ENCODE measurements at regions not wholly inside any gene's neighbourhood (a gene's known extent, or its start where the extent isn't known, plus 50 kb on each side); places are given as distances from the start of the nearest gene placed in this dataset.

DNA sequence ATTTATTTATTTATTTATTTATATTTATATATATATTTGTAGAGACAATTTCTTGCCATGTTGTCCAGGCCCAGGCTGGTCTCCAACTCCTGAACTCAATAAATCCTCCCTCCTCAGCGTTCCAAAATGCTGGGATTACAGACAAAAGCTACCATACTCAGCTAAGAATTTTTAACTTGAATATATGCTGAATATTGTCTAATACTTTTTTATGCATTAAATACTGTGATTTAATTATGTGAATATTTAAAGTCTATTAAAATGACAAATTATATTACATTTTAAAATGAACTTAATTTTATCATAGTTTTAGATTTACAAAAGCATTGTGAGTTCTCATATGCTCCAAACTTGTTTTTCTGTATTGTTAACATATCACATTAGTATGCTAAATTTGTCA, 1022.4 kb downstream of the GRIK2 start:
- TF ChIP-seq NFE2L1 (CRISPR knock-in tag; IDR thresholded peaks at IDR 0.05), result no peak
- TF ChIP-seq, protein P1, sequence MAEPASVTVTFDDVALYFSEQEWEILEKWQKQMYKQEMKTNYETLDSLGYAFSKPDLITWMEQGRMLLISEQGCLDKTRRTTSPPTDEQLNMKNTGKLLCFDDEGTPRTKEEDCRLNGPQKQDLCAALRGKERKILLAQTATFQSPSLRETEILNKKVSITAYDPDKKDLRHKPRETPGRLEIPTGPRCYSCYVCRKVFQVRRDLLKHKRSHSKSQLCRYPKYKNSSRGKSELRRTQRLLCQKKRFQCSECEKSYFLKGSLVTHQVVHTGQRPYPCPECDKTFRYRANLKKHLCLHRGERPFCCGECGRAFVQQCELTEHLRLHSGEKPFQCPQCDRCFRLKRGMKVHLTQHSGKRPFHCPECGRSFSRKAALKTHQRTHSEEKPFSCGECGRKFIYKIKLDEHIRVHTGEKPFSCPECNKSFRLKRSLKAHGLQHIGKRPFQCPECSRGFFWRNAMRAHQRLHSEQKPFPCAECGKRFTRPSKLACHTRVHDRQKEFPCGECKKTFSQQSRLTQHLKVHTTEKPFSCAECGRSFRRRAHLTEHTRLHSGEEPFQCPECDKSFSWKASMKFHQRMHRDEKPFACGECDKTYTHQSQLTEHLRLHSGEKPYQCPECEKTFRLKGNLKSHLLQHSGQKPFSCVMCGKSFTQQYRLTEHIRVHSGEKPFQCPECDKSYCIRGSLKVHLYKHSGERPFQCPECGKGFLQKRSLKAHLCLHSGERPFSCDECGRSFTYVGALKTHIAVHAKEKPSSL (CRISPR knock-in tag; conservative IDR thresholded peaks at IDR 0.05), result no peak
- TF ChIP-seq, protein P2, sequence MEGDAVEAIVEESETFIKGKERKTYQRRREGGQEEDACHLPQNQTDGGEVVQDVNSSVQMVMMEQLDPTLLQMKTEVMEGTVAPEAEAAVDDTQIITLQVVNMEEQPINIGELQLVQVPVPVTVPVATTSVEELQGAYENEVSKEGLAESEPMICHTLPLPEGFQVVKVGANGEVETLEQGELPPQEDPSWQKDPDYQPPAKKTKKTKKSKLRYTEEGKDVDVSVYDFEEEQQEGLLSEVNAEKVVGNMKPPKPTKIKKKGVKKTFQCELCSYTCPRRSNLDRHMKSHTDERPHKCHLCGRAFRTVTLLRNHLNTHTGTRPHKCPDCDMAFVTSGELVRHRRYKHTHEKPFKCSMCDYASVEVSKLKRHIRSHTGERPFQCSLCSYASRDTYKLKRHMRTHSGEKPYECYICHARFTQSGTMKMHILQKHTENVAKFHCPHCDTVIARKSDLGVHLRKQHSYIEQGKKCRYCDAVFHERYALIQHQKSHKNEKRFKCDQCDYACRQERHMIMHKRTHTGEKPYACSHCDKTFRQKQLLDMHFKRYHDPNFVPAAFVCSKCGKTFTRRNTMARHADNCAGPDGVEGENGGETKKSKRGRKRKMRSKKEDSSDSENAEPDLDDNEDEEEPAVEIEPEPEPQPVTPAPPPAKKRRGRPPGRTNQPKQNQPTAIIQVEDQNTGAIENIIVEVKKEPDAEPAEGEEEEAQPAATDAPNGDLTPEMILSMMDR (IDR thresholded peaks at IDR 0.05), result no peak
- no peak for TF ChIP-seq NR2C2 (CRISPR knock-in tag; IDR thresholded peaks at IDR 0.05)
- TF ChIP-seq ZNF263 (CRISPR knock-in tag; IDR thresholded peaks at IDR 0.05; ENCODE audit: low read depth), result no peak
- TF ChIP-seq ESRRA (CRISPR knock-in tag; IDR thresholded peaks at IDR 0.05; ENCODE audit: borderline replicate concordance), result no peak

Measured in WTC11 (cell line).